ENCODE measurements at regions not wholly inside any gene's neighbourhood (a gene's known extent, or its start where the extent isn't known, plus 50 kb on each side); places are given as distances from the start of the nearest gene placed in this dataset.
A peak's percentile ranks its signal among the peaks of the same experiment; 100 is the strongest.
"Not testable (repeated sequence)": the region's sequence is repeated elsewhere in the genome, so short reads cannot be mapped to it uniquely, and the experiment has no call there.

DNA sequence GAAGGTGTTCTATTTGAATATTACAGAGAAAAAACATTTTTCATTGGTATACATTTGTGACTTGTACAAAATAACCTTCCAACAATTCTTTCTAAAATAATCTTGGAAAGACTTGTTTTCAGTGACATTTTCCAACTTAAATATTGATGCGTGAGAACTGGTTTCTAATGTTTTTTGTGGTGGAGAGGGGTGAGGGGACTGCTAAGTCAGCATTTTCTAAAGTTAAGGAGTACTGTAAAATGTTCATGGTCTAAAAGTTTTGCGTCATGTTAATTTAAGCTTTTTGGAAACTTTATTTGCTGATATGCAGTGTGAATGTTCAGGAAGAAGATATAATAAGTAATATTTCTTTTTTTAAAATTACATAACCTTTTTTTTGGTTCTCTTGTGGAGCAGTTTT lies 229.3 kb downstream of the MAGEB5 start:
- H3K27ac ChIP-seq: no peak overlapping the region
- no peaks in the 10 kb centered on the region for H3K4me1 ChIP-seq
- WGBS, 2 donors: 86% methylated on average over 2 of the region's 2 CpGs
- H3K27me3 ChIP-seq: no peaks in the 10 kb centered on the region
- H3K36me3 ChIP-seq: no peaks in the 10 kb centered on the region
- H3K4me3 ChIP-seq: no peak overlapping the region
- intact Hi-C loops (cut with DNase I): no loop called here
- no peak for DNase-seq
- H3K9me3 ChIP-seq: no peaks in the 10 kb centered on the region
- TF ChIP-seq, protein P1, sequence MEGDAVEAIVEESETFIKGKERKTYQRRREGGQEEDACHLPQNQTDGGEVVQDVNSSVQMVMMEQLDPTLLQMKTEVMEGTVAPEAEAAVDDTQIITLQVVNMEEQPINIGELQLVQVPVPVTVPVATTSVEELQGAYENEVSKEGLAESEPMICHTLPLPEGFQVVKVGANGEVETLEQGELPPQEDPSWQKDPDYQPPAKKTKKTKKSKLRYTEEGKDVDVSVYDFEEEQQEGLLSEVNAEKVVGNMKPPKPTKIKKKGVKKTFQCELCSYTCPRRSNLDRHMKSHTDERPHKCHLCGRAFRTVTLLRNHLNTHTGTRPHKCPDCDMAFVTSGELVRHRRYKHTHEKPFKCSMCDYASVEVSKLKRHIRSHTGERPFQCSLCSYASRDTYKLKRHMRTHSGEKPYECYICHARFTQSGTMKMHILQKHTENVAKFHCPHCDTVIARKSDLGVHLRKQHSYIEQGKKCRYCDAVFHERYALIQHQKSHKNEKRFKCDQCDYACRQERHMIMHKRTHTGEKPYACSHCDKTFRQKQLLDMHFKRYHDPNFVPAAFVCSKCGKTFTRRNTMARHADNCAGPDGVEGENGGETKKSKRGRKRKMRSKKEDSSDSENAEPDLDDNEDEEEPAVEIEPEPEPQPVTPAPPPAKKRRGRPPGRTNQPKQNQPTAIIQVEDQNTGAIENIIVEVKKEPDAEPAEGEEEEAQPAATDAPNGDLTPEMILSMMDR (IDR thresholded peaks at IDR 0.05): no peak
- no peak for ATAC-seq

GRCh38 chrX:26444417-26444816 lies 228.4 kb downstream of the MAGEB5 start:
- 91 to 98% methylated on average over 3 of the region's 3 CpGs for WGBS, 2 donors
- H3K27me3 ChIP-seq; ATAC-seq; DNase-seq; H3K4me1 ChIP-seq; H3K4me3 ChIP-seq; H3K36me3 ChIP-seq; intact Hi-C loops (cut with DNase I); H3K9me3 ChIP-seq; H3K27ac ChIP-seq: not testable (repeated sequence)

DNA sequence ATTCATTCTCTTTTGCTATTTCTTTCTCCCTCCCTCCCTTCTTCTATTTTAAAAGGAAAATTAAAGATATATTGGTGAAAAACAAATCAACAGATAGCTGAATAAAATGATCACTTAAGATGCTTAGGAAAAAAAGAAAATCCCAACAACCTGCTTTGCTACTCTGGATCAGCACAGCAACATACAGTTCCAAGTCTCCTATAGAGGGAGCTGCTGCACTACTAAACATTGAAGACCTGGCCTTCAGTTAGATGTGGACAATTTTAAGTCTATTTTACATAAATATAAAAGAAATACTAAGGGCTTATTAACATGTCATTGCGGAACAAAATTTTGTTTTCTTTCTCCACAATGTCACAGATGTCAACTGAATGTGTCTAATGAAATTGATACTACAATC lies 226.4 kb downstream of the MAGEB5 start:
- DNase-seq: no peak
- no peak for ATAC-seq
- Histone ChIP-seq H3K27ac (no peak overlapping the region), H3K27me3 (no peaks in the 10 kb centered on the region), H3K4me3 (no peak overlapping the region), H3K36me3 (no peaks in the 10 kb centered on the region), H3K9me3 (no peaks in the 10 kb centered on the region), H3K4me1 (no peaks in the 10 kb centered on the region)
- intact Hi-C loops (cut with DNase I): no loop called here
- 42 to 47% methylated on average over 1 of the region's 1 CpG for WGBS, 2 donors
- TF ChIP-seq, protein P1 (IDR thresholded peaks at IDR 0.05): peak in 7 of 9 donors; percentile 15 to 55 (median 26)

DNA sequence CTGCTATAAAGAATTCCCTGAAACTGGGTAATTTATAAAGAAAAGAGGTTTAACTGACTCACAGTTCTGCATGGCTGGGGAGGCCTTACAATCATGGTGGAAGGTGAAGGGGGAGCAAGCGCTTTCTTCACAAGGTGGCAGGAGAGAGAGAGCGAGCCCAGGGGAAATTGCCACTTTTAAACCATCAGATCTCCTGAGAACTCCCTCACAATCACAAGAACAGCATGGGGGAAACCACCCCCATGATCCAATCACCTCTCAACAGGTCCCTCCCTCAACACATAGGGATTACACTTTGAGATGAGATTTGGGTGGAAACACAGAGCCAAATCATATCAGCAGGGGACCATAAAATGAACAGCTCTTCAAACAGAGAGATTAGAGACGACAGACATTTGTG lies 198.6 kb downstream of the MAGEB5 start:
- no peak overlapping the region for H3K4me3 ChIP-seq

GRCh38 chrX:26411045-26411444 lies 195.1 kb downstream of the MAGEB5 start:
- H3K27me3 ChIP-seq: no peaks in the 10 kb centered on the region
- H3K4me1 ChIP-seq: no peaks in the 10 kb centered on the region
- ATAC-seq: no peak
- H3K4me3 ChIP-seq: no peak overlapping the region
- WGBS, 2 donors: 54 to 72% methylated on average over 1 of the region's 1 CpG
- H3K9me3 ChIP-seq: peaks cover 0 to 3% (median 0%) of the 10 kb centered on the region in 11 donors
- no peak for DNase-seq
- H3K36me3 ChIP-seq: no peaks in the 10 kb centered on the region
- TF ChIP-seq, protein P1 (IDR thresholded peaks at IDR 0.05): no peak
- intact Hi-C loops (cut with DNase I): no loop called here
- H3K27ac ChIP-seq: no peak overlapping the region

More for the DNA sequence above, 198.6 kb downstream of the MAGEB5 start:
- intact Hi-C loops (cut with DNase I): no loop called here
- Histone ChIP-seq H3K4me1 (no peaks in the 10 kb centered on the region), H3K9me3 (peaks cover 0 to 13% (median 0%) of the 10 kb centered on the region in 11 donors), H3K27ac (no peak overlapping the region), H3K27me3 (no peaks in the 10 kb centered on the region), H3K36me3 (no peaks in the 10 kb centered on the region)
- WGBS, 2 donors: 57 to 67% methylated on average over 3 of the region's 3 CpGs
- DNase-seq (no peak), ATAC-seq (no peak)
- TF ChIP-seq, protein P1 (IDR thresholded peaks at IDR 0.05): no peak
